ENCODE measurements at regions not wholly inside any gene's neighbourhood (a gene's known extent, or its start where the extent isn't known, plus 50 kb on each side); places are given as distances from the start of the nearest gene placed in this dataset.

GRCh38 chr3:157958457-157958856, 147.8 kb downstream of the SHOX2 start:
- no peak for TF ChIP-seq CTCF (IDR thresholded peaks at IDR 0.05)
- no peak for TF ChIP-seq POLR2AphosphoS5 (IDR thresholded peaks at IDR 0.05)
- no peak for TF ChIP-seq EP300 (IDR thresholded peaks at IDR 0.05)
- TF ChIP-seq POLR2A (IDR thresholded peaks at IDR 0.05), result no peak
- no peak for ATAC-seq (ENCODE audit: low FRiP score in 2 of 2)
- Histone ChIP-seq H3K4me1 (no peaks in the 10 kb centered on the region), H3K9me3 (no peaks in the 10 kb centered on the region), H3K27me3 (no peaks in the 10 kb centered on the region), H3K36me3 (no peaks in the 10 kb centered on the region), H3K4me3 (no peak overlapping the region), H3K27ac (no peak overlapping the region)
- no peak for DNase-seq
- WGBS, 2 donors, result 39 to 40% methylated on average over 10 of the region's 10 CpGs

GRCh38 chr3:157956850-157957249, 149.4 kb downstream of the SHOX2 start:
- Histone ChIP-seq H3K27ac (no peak overlapping the region), H3K4me3 (no peak overlapping the region)
- WGBS, 2 donors, result 79 to 85% methylated on average over 4 of the region's 4 CpGs

GRCh38 chr3:157956176-157956575, 150.0 kb downstream of the SHOX2 start:
- Histone ChIP-seq H3K4me3 (no peak overlapping the region), H3K36me3 (no peaks in the 10 kb centered on the region), H3K27ac (no peak overlapping the region), H3K9me3 (no peaks in the 10 kb centered on the region), H3K4me1 (no peaks in the 10 kb centered on the region), H3K27me3 (no peaks in the 10 kb centered on the region)
- no peak for TF ChIP-seq CTCF (IDR thresholded peaks at IDR 0.05)
- no peak for TF ChIP-seq EP300 (IDR thresholded peaks at IDR 0.05)
- TF ChIP-seq POLR2A (IDR thresholded peaks at IDR 0.05), result no peak
- TF ChIP-seq POLR2AphosphoS5 (IDR thresholded peaks at IDR 0.05), result no peak
- 91% methylated on average over 4 of the region's 4 CpGs for WGBS, 2 donors
- DNase-seq (no peak), ATAC-seq (ENCODE audit: low FRiP score in 2 of 2) (no peak)

More at GRCh38 chr3:157956850-157957249, 149.4 kb downstream of the SHOX2 start:
- Histone ChIP-seq H3K36me3 (no peaks in the 10 kb centered on the region), H3K4me1 (no peaks in the 10 kb centered on the region), H3K27me3 (no peaks in the 10 kb centered on the region), H3K9me3 (no peaks in the 10 kb centered on the region)
- ATAC-seq (ENCODE audit: low FRiP score in 2 of 2) (no peak), DNase-seq (no peak)
- TF ChIP-seq POLR2AphosphoS5 (IDR thresholded peaks at IDR 0.05) (no peak), EP300 (IDR thresholded peaks at IDR 0.05) (no peak), CTCF (IDR thresholded peaks at IDR 0.05) (no peak), POLR2A (IDR thresholded peaks at IDR 0.05) (no peak)

- no peak for ATAC-seq (ENCODE audit: low FRiP score in 2 of 2)
- Histone ChIP-seq H3K4me3 (no peak overlapping the region), H3K4me1 (no peaks in the 10 kb centered on the region), H3K9me3 (no peaks in the 10 kb centered on the region), H3K27ac (no peak overlapping the region), H3K36me3 (no peaks in the 10 kb centered on the region), H3K27me3 (no peaks in the 10 kb centered on the region)
- no peak for DNase-seq
- WGBS, 2 donors, result 63 to 71% methylated on average over 2 of the region's 2 CpGs
- no peak for TF ChIP-seq POLR2AphosphoS5 (IDR thresholded peaks at IDR 0.05)
- TF ChIP-seq CTCF (IDR thresholded peaks at IDR 0.05), result no peak
- TF ChIP-seq EP300 (IDR thresholded peaks at IDR 0.05), result no peak
- no peak for TF ChIP-seq POLR2A (IDR thresholded peaks at IDR 0.05)
These were observed 152.7 kb downstream of the SHOX2 start for GRCh38 chr3:157953565-157953964.

GRCh38 chr3:157948605-157949383, 157.4 kb downstream of the SHOX2 start:
- 56 to 66% methylated on average over 5 of the region's 5 CpGs for WGBS, 2 donors
- no peak for ATAC-seq (ENCODE audit: low FRiP score in 2 of 2)
- TF ChIP-seq POLR2AphosphoS5 (IDR thresholded peaks at IDR 0.05) (no peak), POLR2A (IDR thresholded peaks at IDR 0.05) (no peak), CTCF (IDR thresholded peaks at IDR 0.05) (no peak), EP300 (IDR thresholded peaks at IDR 0.05) (no peak)
- no peak for DNase-seq
- Histone ChIP-seq H3K36me3 (no peaks in the 10 kb centered on the region), H3K4me3 (no peak overlapping the region), H3K27ac (no peak overlapping the region), H3K27me3 (no peaks in the 10 kb centered on the region), H3K9me3 (no peaks in the 10 kb centered on the region), H3K4me1 (no peaks in the 10 kb centered on the region)

Data from upper lobe of left lung (tissue), 6 donors.